Fibroblast of the aortic adventitia (primary cell): ENCODE measurements at regions not wholly inside any gene's neighbourhood (a gene's known extent, or its start where the extent isn't known, plus 50 kb on each side); places are given as distances from the start of the nearest gene placed in this dataset.
A peak's percentile ranks its signal among the peaks of the same experiment; 100 is the strongest.

ENCODE experiments used
- DNase-seq: peaks from one replicate; pipeline ENCODE4 v3.0.0-alpha.2; 2010; ENCODE audit warnings: low read depth
- H3K4me3 ChIP-seq: 2 replicates; pipeline ENCODE4 v1.5.1; 2011; ENCODE audit warnings: low read depth, mild to moderate bottlenecking, control low read depth, low read length, moderate library complexity
- TF ChIP-seq, protein P1 (sequence below): IDR thresholded peaks from 2 replicates; pipeline ENCODE4 v1.5.1; 2011; ENCODE audit warnings: mild to moderate bottlenecking, low read length, control low read depth, inconsistent platforms; ENCODE audit not compliant: insufficient read depth

- H3K4me3 ChIP-seq = no peak overlapping the region
- DNase-seq = no peak
- TF ChIP-seq, protein P1, sequence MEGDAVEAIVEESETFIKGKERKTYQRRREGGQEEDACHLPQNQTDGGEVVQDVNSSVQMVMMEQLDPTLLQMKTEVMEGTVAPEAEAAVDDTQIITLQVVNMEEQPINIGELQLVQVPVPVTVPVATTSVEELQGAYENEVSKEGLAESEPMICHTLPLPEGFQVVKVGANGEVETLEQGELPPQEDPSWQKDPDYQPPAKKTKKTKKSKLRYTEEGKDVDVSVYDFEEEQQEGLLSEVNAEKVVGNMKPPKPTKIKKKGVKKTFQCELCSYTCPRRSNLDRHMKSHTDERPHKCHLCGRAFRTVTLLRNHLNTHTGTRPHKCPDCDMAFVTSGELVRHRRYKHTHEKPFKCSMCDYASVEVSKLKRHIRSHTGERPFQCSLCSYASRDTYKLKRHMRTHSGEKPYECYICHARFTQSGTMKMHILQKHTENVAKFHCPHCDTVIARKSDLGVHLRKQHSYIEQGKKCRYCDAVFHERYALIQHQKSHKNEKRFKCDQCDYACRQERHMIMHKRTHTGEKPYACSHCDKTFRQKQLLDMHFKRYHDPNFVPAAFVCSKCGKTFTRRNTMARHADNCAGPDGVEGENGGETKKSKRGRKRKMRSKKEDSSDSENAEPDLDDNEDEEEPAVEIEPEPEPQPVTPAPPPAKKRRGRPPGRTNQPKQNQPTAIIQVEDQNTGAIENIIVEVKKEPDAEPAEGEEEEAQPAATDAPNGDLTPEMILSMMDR = no peak
Measured at GRCh38 chr20:40436011-40436410, 253.0 kb downstream of the MAFB start.

DNA sequence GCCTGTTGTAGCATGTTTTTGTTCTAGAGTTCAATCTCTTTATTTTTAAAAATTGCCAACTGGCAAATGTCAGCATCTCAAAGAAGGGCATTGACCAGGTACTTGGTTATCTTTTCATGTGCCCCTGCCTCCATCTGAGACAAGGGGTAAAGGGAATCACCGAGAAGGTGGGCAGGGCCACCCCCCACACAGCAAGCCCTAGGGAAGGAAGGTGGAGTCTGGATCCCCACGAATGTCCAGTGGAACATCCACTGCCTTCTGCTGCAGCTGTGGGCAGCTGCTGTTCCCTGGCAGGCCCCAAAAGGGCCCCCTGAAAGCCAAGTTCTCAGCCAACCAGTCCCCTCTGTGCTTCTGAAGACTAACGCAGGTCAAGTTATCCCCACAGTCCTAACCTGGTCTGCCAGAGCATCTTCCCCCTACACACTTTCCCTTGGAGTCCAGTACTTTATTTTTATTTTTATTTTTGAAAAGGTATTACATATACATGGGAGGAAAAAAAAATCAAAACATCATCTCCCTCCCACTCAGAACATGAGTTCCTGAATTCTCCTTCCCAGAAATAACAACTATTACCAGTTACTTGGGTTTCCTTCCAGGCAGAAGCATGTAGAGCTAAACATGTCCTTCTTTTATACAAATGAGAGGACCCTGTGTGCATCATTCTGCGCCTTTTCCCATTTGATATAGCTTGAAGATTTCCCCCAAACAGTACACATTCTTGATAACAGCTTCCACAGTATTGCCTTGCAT, 253.7 kb downstream of the MAFB start:
- TF ChIP-seq, protein P1 = no peak
- DNase-seq = no peak
- no peak overlapping the region for H3K4me3 ChIP-seq

DNA sequence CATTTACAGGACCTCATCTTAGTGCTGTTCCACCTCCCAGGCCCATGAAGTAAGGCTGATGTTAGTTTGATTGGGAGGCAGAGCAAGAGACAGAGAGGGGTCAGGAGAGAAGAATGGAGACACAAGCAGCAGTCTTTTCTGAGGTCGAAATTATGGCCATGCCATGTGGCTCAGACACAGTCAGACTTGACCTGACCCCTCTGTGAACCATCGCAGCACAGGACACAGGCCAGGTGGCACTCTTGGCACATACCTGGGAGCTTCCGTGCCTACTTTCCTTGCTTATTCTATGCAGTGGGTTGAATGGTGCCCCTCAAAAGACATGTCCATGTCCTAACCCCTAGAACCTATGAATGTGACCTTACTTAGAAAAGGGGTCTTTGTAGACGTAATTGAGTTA, 254.9 kb downstream of the MAFB start:
- H3K4me3 ChIP-seq = no peak overlapping the region
- TF ChIP-seq, protein P1 = no peak
- no peak for DNase-seq

- no peak overlapping the region for H3K4me3 ChIP-seq
- TF ChIP-seq, protein P1 = no peak
- no peak for DNase-seq
Measured at GRCh38 chr20:40433341-40433861, 255.6 kb downstream of the MAFB start.

DNA sequence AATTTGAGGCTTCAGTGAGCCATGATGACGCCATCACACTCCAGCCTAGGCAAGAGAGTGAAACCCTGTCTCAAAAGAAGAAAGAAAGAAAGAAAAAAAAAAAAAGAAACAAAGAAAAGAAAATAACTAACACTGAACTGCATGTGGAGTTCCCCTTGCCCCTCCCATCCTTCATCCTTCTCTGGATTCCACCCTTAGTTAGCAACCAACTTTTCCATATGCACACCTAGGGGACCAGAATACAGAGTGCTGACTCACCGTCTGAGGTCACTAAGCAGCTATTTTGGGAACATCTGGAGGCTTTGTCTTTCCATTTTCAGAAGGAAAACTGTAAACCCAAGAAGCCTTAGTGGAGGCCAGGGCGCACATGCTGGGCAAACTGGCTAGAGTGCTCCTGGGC, 257.4 kb downstream of the MAFB start:
- DNase-seq = peak; percentile 2
- TF ChIP-seq, protein P1 = no peak
- H3K4me3 ChIP-seq = no peak overlapping the region

- TF ChIP-seq, protein P1 = no peak
- H3K4me3 ChIP-seq = no peak overlapping the region
- no peak for DNase-seq
Measured at GRCh38 chr20:40431112-40431511, 257.9 kb downstream of the MAFB start.

DNA sequence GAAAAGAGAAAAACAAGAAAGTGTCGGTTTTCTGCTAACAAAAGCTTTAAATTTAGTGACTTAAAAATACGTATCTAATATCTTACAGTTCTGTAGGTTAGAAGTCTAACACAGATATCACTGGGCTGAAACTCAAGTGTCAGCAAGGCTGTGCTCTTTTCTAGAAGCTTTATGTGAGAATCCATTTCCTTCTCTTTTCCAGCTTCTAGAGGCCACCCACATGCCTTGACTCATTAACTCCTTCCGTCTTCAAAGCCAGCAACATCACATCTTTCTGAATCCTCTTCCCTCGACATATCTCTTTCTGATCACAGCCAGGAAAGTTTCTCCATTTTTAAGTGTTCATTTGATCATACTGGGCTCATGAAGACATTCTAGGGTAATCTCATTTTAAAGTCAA, 262.0 kb downstream of the MAFB start:
- TF ChIP-seq, protein P1 = no peak
- H3K4me3 ChIP-seq = no peak overlapping the region
- no peak for DNase-seq
